Lung (tissue), 11 donors: ENCODE measurements at regions not wholly inside any gene's neighbourhood (a gene's known extent, or its start where the extent isn't known, plus 50 kb on each side); places are given as distances from the start of the nearest gene placed in this dataset.

Experiments used
- ATAC-seq: fragments of 200-7000 bp; cut with Tn5 transposase; one replicate; pipeline ENCODE4 v1.9.1; 2020; ENCODE audit warnings: moderate number of reproducible peaks; ENCODE audit not compliant: insufficient read depth, low FRiP score
- DNase-seq, 3 donors: peaks; one replicate each; pipeline ENCODE4 v3.0.0-alpha.2; 2013 to 2017
- H3K27ac ChIP-seq, 2 donors: one replicate each; pipeline ENCODE4 v1.5.1; 2013; ENCODE audit warnings: mild to moderate bottlenecking in 2 of 2, moderate library complexity in 2 of 2, control low read depth in 1 of 2, inconsistent platforms in 1 of 2, low read depth in 1 of 2, low read length in 1 of 2
- H3K27me3 ChIP-seq, 3 donors: one replicate each; pipeline ENCODE4 v1.5.1; 2013; ENCODE audit warnings: low read length in 2 of 3; ENCODE audit not compliant: control insufficient read depth in 3 of 3, insufficient read depth in 3 of 3
- H3K36me3 ChIP-seq, 4 donors: one replicate each; pipeline ENCODE4 v1.5.1; 2013; ENCODE audit warnings: low read length in 4 of 4, mild to moderate bottlenecking in 1 of 4, moderate library complexity in 1 of 4; ENCODE audit not compliant: control insufficient read depth in 4 of 4, insufficient read depth in 4 of 4
- H3K4me1 ChIP-seq, 5 donors: one replicate each; pipeline ENCODE4 v1.5.1; 2013; ENCODE audit warnings: low read length in 5 of 5, mild to moderate bottlenecking in 2 of 5, moderate library complexity in 1 of 5; ENCODE audit not compliant: control insufficient read depth in 5 of 5, insufficient read depth in 5 of 5
- H3K4me3 ChIP-seq: one replicate; pipeline ENCODE4 v1.5.1; 2013; ENCODE audit warnings: mild to moderate bottlenecking, control low read depth, moderate library complexity
- H3K9ac ChIP-seq, 2 donors: one replicate each; pipeline ENCODE4 v1.5.1; 2013; ENCODE audit warnings: low read length in 2 of 2, control low read depth in 1 of 2; ENCODE audit not compliant: insufficient read depth in 1 of 2
- H3K9me3 ChIP-seq, 4 donors: one replicate each; pipeline ENCODE4 v1.5.1; 2013; ENCODE audit warnings: low read length in 3 of 4, mild to moderate bottlenecking in 1 of 4, moderate library complexity in 1 of 4; ENCODE audit not compliant: control insufficient read depth in 4 of 4, insufficient read depth in 3 of 4
- CTCF ChIP-seq: IDR thresholded peaks from 2 replicates; pipeline ENCODE4 v1.5.1; 2012; ENCODE audit warnings: mild to moderate bottlenecking; ENCODE audit errors: control extremely low read depth, extremely low read depth
- WGBS, 2 donors: extraction: QIAGEN DNeasy Blood & Tissue Kit; methylation state at CpG; one replicate each; pipeline ENCODE4 v1.1.7; 2013; 5-methylcytosine and 5-hydroxymethylcytosine counted together
- donor health status: control.
- donor health status: control.
- donor health status: Bipolar disorder and iron deficiency.
- donor health status: healthy.
- donor health status: DM: yes; HTN: yes; CAD: no.

GRCh38 chr15:25238716-25239470 is 199.9 kb downstream of the UBE3A start:
- H3K4me3 ChIP-seq = no peak overlapping the region
- H3K9ac ChIP-seq = no peak overlapping the region
- 85% methylated on average over 8 of the region's 8 CpGs for WGBS, 2 donors
- H3K9me3 ChIP-seq = peaks cover 0 to 78% (median 2%) of the 10 kb centered on the region in 4 donors
- DNase-seq = no peak
- no peak overlapping the region for H3K27ac ChIP-seq
- no peaks in the 10 kb centered on the region for H3K36me3 ChIP-seq
- TF ChIP-seq CTCF = no peak
- no peaks in the 10 kb centered on the region for H3K27me3 ChIP-seq
- ATAC-seq = no peak
- H3K4me1 ChIP-seq = no peaks in the 10 kb centered on the region

GRCh38 chr15:25239471-25240345 is 199.1 kb downstream of the UBE3A start:
- DNase-seq = peak in 1 of 3 donors; percentile 6
- 80 to 87% methylated on average over 9 of the region's 9 CpGs for WGBS, 2 donors

DNA sequence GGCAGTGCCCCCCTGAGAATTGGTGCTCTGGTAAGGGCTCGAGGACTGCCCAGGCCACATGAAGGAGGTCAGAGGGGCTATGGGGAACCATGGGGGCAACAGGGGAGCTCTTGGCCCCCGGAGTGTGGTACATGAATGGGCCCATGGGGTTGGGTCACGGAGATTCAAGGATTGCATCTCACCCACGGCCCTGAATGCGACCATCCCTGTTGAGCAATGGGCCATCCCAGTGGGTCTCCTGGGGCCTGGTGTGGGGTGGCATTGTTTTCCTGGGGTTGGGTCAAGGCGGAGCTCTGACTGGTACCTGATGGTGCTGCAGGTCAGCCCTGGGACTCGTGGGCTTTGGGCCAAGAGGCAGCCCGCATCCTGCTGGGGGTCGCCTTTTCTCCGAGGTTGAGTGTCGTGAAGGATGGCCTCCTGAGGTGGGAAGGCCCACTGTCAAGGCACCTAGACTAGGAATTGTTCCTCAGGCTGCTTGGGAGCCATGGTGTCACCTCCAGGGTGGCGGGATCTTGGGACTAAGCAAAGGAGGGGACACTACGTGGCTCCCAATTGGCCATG is 198.3 kb downstream of the UBE3A start:
- TF ChIP-seq CTCF = no peak
- WGBS, 2 donors = 80 to 81% methylated on average over 13 of the region's 13 CpGs
- no peaks in the 10 kb centered on the region for H3K36me3 ChIP-seq
- no peaks in the 10 kb centered on the region for H3K27me3 ChIP-seq
- H3K4me3 ChIP-seq = no peak overlapping the region
- H3K27ac ChIP-seq = no peak overlapping the region
- DNase-seq (peak in 1 of 3 donors; percentile 7), ATAC-seq (no peak)
- no peaks in the 10 kb centered on the region for H3K4me1 ChIP-seq
- H3K9ac ChIP-seq = no peak overlapping the region
- peaks cover 0 to 74% (median 2%) of the 10 kb centered on the region in 4 donors for H3K9me3 ChIP-seq

More at GRCh38 chr15:25239471-25240345, 199.1 kb downstream of the UBE3A start:
- no peaks in the 10 kb centered on the region for H3K4me1 ChIP-seq
- no peak for TF ChIP-seq CTCF
- no peaks in the 10 kb centered on the region for H3K36me3 ChIP-seq
- H3K4me3 ChIP-seq = no peak overlapping the region
- H3K9ac ChIP-seq = no peak overlapping the region
- no peak overlapping the region for H3K27ac ChIP-seq
- peaks cover 0 to 73% (median 2%) of the 10 kb centered on the region in 4 donors for H3K9me3 ChIP-seq
- no peaks in the 10 kb centered on the region for H3K27me3 ChIP-seq
- ATAC-seq = no peak
